ENCODE measurements at regions not wholly inside any gene's neighbourhood (a gene's known extent, or its start where the extent isn't known, plus 50 kb on each side); places are given as distances from the start of the nearest gene placed in this dataset.

- H3K18ac ChIP-seq (ENCODE audit: low read length): peak overlapping the region; percentile 76
- no CpG with 5 or more reads among the region's 50 CpGs for WGBS, 2 donors (ENCODE audit: extremely low coverage in 2 of 2, insufficient read length in 2 of 2, insufficient replicate concordance in 1 of 2)
Observed at GRCh38 chr5:91280362-91281269, 102.5 kb downstream of the ARRDC3 start.

GRCh38 chr5:91277840-91278239, 105.3 kb downstream of the ARRDC3 start:
- Histone ChIP-seq H2AFZ (ENCODE audit: low read length) (no peak overlapping the region), H2BK12ac (ENCODE audit: low read length) (no peak overlapping the region), H3K23ac (ENCODE audit: low read depth, low read length, poor library complexity) (no peak overlapping the region), H2BK15ac (ENCODE audit: low read length) (no peak overlapping the region), H4K8ac (ENCODE audit: low read depth, low read length) (no peak overlapping the region), H2BK120ac (ENCODE audit: low read depth, low read length) (no peak overlapping the region), H3K4me3 (ENCODE audit: low read length in 2 of 2) (no peak overlapping the region), H4K91ac (ENCODE audit: low read depth, low read length, poor library complexity) (no peak overlapping the region), H3K14ac (ENCODE audit: low read length) (no peak overlapping the region), H3K4me1 (ENCODE audit: control insufficient read depth in 2 of 2, insufficient read depth in 1 of 2, low read depth in 1 of 2, low read length in 2 of 2) (peaks cover 2 to 11% of the 10 kb centered on the region in 2 donors), H3K79me1 (ENCODE audit: low read depth, low read length) (no peaks in the 10 kb centered on the region), H2AK5ac (ENCODE audit: low read depth, low read length) (no peak overlapping the region), H3K36me3 (replicated peaks in 1 of 2; ENCODE audit: control insufficient read depth in 2 of 2, insufficient read depth in 2 of 2, low read length in 2 of 2) (no peaks in the 10 kb centered on the region), H3K4me2 (ENCODE audit: insufficient read depth, low read length, poor library complexity, severe bottlenecking) (no peak overlapping the region), H3K4ac (ENCODE audit: low read length) (no peak overlapping the region), H3K9me3 (replicated peaks in 1 of 2; ENCODE audit: control insufficient read depth in 2 of 2, insufficient read depth in 1 of 2, low read depth in 1 of 2, low read length in 2 of 2) (no peaks in the 10 kb centered on the region), H2BK5ac (ENCODE audit: low read length) (no peak overlapping the region), H3K9ac (ENCODE audit: low read depth, low read length, poor library complexity) (no peak overlapping the region), H3K27me3 (ENCODE audit: control insufficient read depth in 3 of 3, insufficient read depth in 3 of 3, low read depth in 1 of 3, low read length in 3 of 3) (peaks cover 0 to 4% (median 0%) of the 10 kb centered on the region in 3 experiments), H3K18ac (ENCODE audit: low read length) (no peak overlapping the region), H3K27ac (replicated peaks; ENCODE audit: low read length) (no peak overlapping the region)
- no CpG with 5 or more reads among the region's 3 CpGs for WGBS, 2 donors (ENCODE audit: extremely low coverage in 2 of 2, insufficient read length in 2 of 2, insufficient replicate concordance in 1 of 2)
- no peak for DNase-seq (ENCODE audit: low spot score)

More at GRCh38 chr5:91280362-91281269, 102.5 kb downstream of the ARRDC3 start:
- H3K27me3 ChIP-seq (ENCODE audit: control insufficient read depth in 3 of 3, insufficient read depth in 3 of 3, low read depth in 1 of 3, low read length in 3 of 3): peaks cover 0 to 4% (median 0%) of the 10 kb centered on the region in 3 experiments
- peaks cover 0 to 3% of the 10 kb centered on the region in 2 donors for H3K9me3 ChIP-seq (replicated peaks in 1 of 2; ENCODE audit: control insufficient read depth in 2 of 2, insufficient read depth in 1 of 2, low read depth in 1 of 2, low read length in 2 of 2)
- no peaks in the 10 kb centered on the region for H3K36me3 ChIP-seq (replicated peaks in 1 of 2; ENCODE audit: control insufficient read depth in 2 of 2, insufficient read depth in 2 of 2, low read length in 2 of 2)
- no peak overlapping the region for H2BK120ac ChIP-seq (ENCODE audit: low read depth, low read length)
- H3K27ac ChIP-seq (replicated peaks; ENCODE audit: low read length): peak overlapping the region; percentile 93
- H2BK5ac ChIP-seq (ENCODE audit: low read length): no peak overlapping the region
- no peak overlapping the region for H3K9ac ChIP-seq (ENCODE audit: low read depth, low read length, poor library complexity)
- H3K4me1 ChIP-seq (ENCODE audit: control insufficient read depth in 2 of 2, insufficient read depth in 1 of 2, low read depth in 1 of 2, low read length in 2 of 2): peaks cover 2 to 11% of the 10 kb centered on the region in 2 donors
- H2AK5ac ChIP-seq (ENCODE audit: low read depth, low read length): no peak overlapping the region
- no peak overlapping the region for H2BK12ac ChIP-seq (ENCODE audit: low read length)
- H3K14ac ChIP-seq (ENCODE audit: low read length): no peak overlapping the region
- H3K4me2 ChIP-seq (ENCODE audit: insufficient read depth, low read length, poor library complexity, severe bottlenecking): peak overlapping the region; percentile 78
- H2AFZ ChIP-seq (ENCODE audit: low read length): peak overlapping the region; percentile 81
- no peak overlapping the region for H2BK15ac ChIP-seq (ENCODE audit: low read length)
- H4K91ac ChIP-seq (ENCODE audit: low read depth, low read length, poor library complexity): no peak overlapping the region
- H3K4ac ChIP-seq (ENCODE audit: low read length): no peak overlapping the region
- H3K79me1 ChIP-seq (ENCODE audit: low read depth, low read length): no peaks in the 10 kb centered on the region
- H3K23ac ChIP-seq (ENCODE audit: low read depth, low read length, poor library complexity): peak overlapping the region; percentile 6
- peak overlapping the region; percentile 51 to 76 for H3K4me3 ChIP-seq (ENCODE audit: low read length in 2 of 2)
- DNase-seq (ENCODE audit: low spot score): peak; percentile 92
- no peak overlapping the region for H4K8ac ChIP-seq (ENCODE audit: low read depth, low read length)

GRCh38 chr5:91277093-91277626, 106.0 kb downstream of the ARRDC3 start:
- no peaks in the 10 kb centered on the region for H3K9me3 ChIP-seq (replicated peaks in 1 of 2; ENCODE audit: control insufficient read depth in 2 of 2, insufficient read depth in 1 of 2, low read depth in 1 of 2, low read length in 2 of 2)
- H3K9ac ChIP-seq (ENCODE audit: low read depth, low read length, poor library complexity): no peak overlapping the region
- H3K4me2 ChIP-seq (ENCODE audit: insufficient read depth, low read length, poor library complexity, severe bottlenecking): no peak overlapping the region
- H2AFZ ChIP-seq (ENCODE audit: low read length): no peak overlapping the region
- H3K27ac ChIP-seq (replicated peaks; ENCODE audit: low read length): no peak overlapping the region
- no peak overlapping the region for H3K4me3 ChIP-seq (ENCODE audit: low read length in 2 of 2)
- no peak overlapping the region for H2BK15ac ChIP-seq (ENCODE audit: low read length)
- no peak overlapping the region for H2BK5ac ChIP-seq (ENCODE audit: low read length)
- no peak overlapping the region for H4K91ac ChIP-seq (ENCODE audit: low read depth, low read length, poor library complexity)
- no peak overlapping the region for H3K18ac ChIP-seq (ENCODE audit: low read length)
- no peak overlapping the region for H3K4ac ChIP-seq (ENCODE audit: low read length)
- H4K8ac ChIP-seq (ENCODE audit: low read depth, low read length): no peak overlapping the region
- no peak overlapping the region for H2BK12ac ChIP-seq (ENCODE audit: low read length)
- no peaks in the 10 kb centered on the region for H3K79me1 ChIP-seq (ENCODE audit: low read depth, low read length)
- no peak overlapping the region for H3K14ac ChIP-seq (ENCODE audit: low read length)
- no peak overlapping the region for H2BK120ac ChIP-seq (ENCODE audit: low read depth, low read length)
- H2AK5ac ChIP-seq (ENCODE audit: low read depth, low read length): no peak overlapping the region
- peaks cover 0 to 4% (median 0%) of the 10 kb centered on the region in 3 experiments for H3K27me3 ChIP-seq (ENCODE audit: control insufficient read depth in 3 of 3, insufficient read depth in 3 of 3, low read depth in 1 of 3, low read length in 3 of 3)
- no peak overlapping the region for H3K23ac ChIP-seq (ENCODE audit: low read depth, low read length, poor library complexity)
- H3K4me1 ChIP-seq (ENCODE audit: control insufficient read depth in 2 of 2, insufficient read depth in 1 of 2, low read depth in 1 of 2, low read length in 2 of 2): peaks cover 2 to 11% of the 10 kb centered on the region in 2 donors
- WGBS, 2 donors (ENCODE audit: extremely low coverage in 2 of 2, insufficient read length in 2 of 2, insufficient replicate concordance in 1 of 2): no CpG with 5 or more reads among the region's 5 CpGs
- no peaks in the 10 kb centered on the region for H3K36me3 ChIP-seq (replicated peaks in 1 of 2; ENCODE audit: control insufficient read depth in 2 of 2, insufficient read depth in 2 of 2, low read length in 2 of 2)
- DNase-seq (ENCODE audit: low spot score): no peak

- H2BK5ac ChIP-seq (ENCODE audit: low read length): no peak overlapping the region
- H2BK15ac ChIP-seq (ENCODE audit: low read length): no peak overlapping the region
- no peak overlapping the region for H3K14ac ChIP-seq (ENCODE audit: low read length)
- no peaks in the 10 kb centered on the region for H3K27me3 ChIP-seq (ENCODE audit: control insufficient read depth in 3 of 3, insufficient read depth in 3 of 3, low read depth in 1 of 3, low read length in 3 of 3)
- H2AK5ac ChIP-seq (ENCODE audit: low read depth, low read length): no peak overlapping the region
- H2BK120ac ChIP-seq (ENCODE audit: low read depth, low read length): no peak overlapping the region
- no peak overlapping the region for H3K4me3 ChIP-seq (ENCODE audit: low read length in 2 of 2)
- no peak overlapping the region for H3K4me2 ChIP-seq (ENCODE audit: insufficient read depth, low read length, poor library complexity, severe bottlenecking)
- no peaks in the 10 kb centered on the region for H3K9me3 ChIP-seq (replicated peaks in 1 of 2; ENCODE audit: control insufficient read depth in 2 of 2, insufficient read depth in 1 of 2, low read depth in 1 of 2, low read length in 2 of 2)
- no peak overlapping the region for H4K8ac ChIP-seq (ENCODE audit: low read depth, low read length)
- WGBS, 2 donors (ENCODE audit: extremely low coverage in 2 of 2, insufficient read length in 2 of 2, insufficient replicate concordance in 1 of 2): no CpG with 5 or more reads among the region's 2 CpGs
- H3K79me1 ChIP-seq (ENCODE audit: low read depth, low read length): no peaks in the 10 kb centered on the region
- H2BK12ac ChIP-seq (ENCODE audit: low read length): no peak overlapping the region
- no peaks in the 10 kb centered on the region for H3K4me1 ChIP-seq (ENCODE audit: control insufficient read depth in 2 of 2, insufficient read depth in 1 of 2, low read depth in 1 of 2, low read length in 2 of 2)
- no peak overlapping the region for H4K91ac ChIP-seq (ENCODE audit: low read depth, low read length, poor library complexity)
- H3K36me3 ChIP-seq (replicated peaks in 1 of 2; ENCODE audit: control insufficient read depth in 2 of 2, insufficient read depth in 2 of 2, low read length in 2 of 2): no peaks in the 10 kb centered on the region
- H2AFZ ChIP-seq (ENCODE audit: low read length): no peak overlapping the region
- H3K9ac ChIP-seq (ENCODE audit: low read depth, low read length, poor library complexity): no peak overlapping the region
- DNase-seq (ENCODE audit: low spot score): no peak
- no peak overlapping the region for H3K18ac ChIP-seq (ENCODE audit: low read length)
- H3K27ac ChIP-seq (replicated peaks; ENCODE audit: low read length): no peak overlapping the region
- no peak overlapping the region for H3K23ac ChIP-seq (ENCODE audit: low read depth, low read length, poor library complexity)
- no peak overlapping the region for H3K4ac ChIP-seq (ENCODE audit: low read length)
Observed at GRCh38 chr5:91272858-91273257, 110.3 kb downstream of the ARRDC3 start.
